HEK293T (cell line): ENCODE measurements at regions not wholly inside any gene's neighbourhood (a gene's known extent, or its start where the extent isn't known, plus 50 kb on each side); places are given as distances from the start of the nearest gene placed in this dataset.

Experiments
- CTCF ChIA-PET: fragments of 350-600 bp; formaldehyde crosslinking; extraction: SDS; loops from one replicate; lab custom pipeline; 2021; ENCODE audit warnings: antibody characterized with exemption, inconsistent platforms; lab: Yijun Ruan, JAX
- POLR2A ChIA-PET: fragments of 350-600 bp; formaldehyde crosslinking; extraction: SDS; loops from one replicate; lab custom pipeline; 2020; ENCODE audit warnings: antibody characterized with exemption, inconsistent platforms; lab: Yijun Ruan, JAX
- DNase-seq: peaks from one replicate; pipeline ENCODE4 v3.0.0; 2012; ENCODE audit warnings: mixed read lengths; ENCODE audit errors: extremely low spot score
- ARNT ChIP-seq: fragments of 450-650 bp; IDR thresholded peaks from 2 replicates; pipeline ENCODE4 v1.6.1; 2017; ENCODE audit warnings: mild to moderate bottlenecking
- BHLHE40 ChIP-seq: fragments of 450-650 bp; IDR thresholded peaks from 2 replicates; pipeline ENCODE4 v1.6.1; 2016; ENCODE audit warnings: mild to moderate bottlenecking, moderate library complexity, borderline replicate concordance
- CTBP1 ChIP-seq: fragments of 450-650 bp; IDR thresholded peaks from 2 replicates; pipeline ENCODE4 v1.6.1; 2016; ENCODE audit warnings: borderline replicate concordance
- ELF4 ChIP-seq: fragments of 450-650 bp; IDR thresholded peaks from 2 replicates; pipeline ENCODE4 v1.6.1; 2017; ENCODE audit warnings: antibody characterized with exemption
- FOXA1 ChIP-seq: fragments of 450-650 bp; IDR thresholded peaks from 2 replicates; pipeline ENCODE4 v1.6.1; 2016; ENCODE audit warnings: mild to moderate bottlenecking
- FOXK2 ChIP-seq: fragments of 450-650 bp; IDR thresholded peaks from 2 replicates; pipeline ENCODE4 v1.6.1; 2016; ENCODE audit warnings: mild to moderate bottlenecking
- FOXM1 ChIP-seq: fragments of 450-650 bp; IDR thresholded peaks from 2 replicates; pipeline ENCODE4 v1.6.1; 2017; ENCODE audit warnings: mild to moderate bottlenecking, borderline replicate concordance
- HDGF ChIP-seq: fragments of 450-650 bp; IDR thresholded peaks from 2 replicates; pipeline ENCODE4 v1.6.1; 2017; ENCODE audit warnings: antibody characterized with exemption, borderline replicate concordance
- L3MBTL2 ChIP-seq: fragments of 450-650 bp; conservative IDR thresholded peaks from 2 replicates; pipeline ENCODE4 v1.6.1; 2016; ENCODE audit warnings: mild to moderate bottlenecking
- LEF1 ChIP-seq: fragments of 450-650 bp; IDR thresholded peaks from 2 replicates; pipeline ENCODE4 v1.6.1; 2017; ENCODE audit warnings: mild to moderate bottlenecking, borderline replicate concordance
- NFRKB ChIP-seq: fragments of 450-650 bp; IDR thresholded peaks from 2 replicates; pipeline ENCODE4 v1.6.1; 2016; ENCODE audit warnings: mild to moderate bottlenecking, moderate library complexity
- SP1 ChIP-seq: fragments of 450-650 bp; IDR thresholded peaks from 2 replicates; pipeline ENCODE4 v1.6.1; 2017
- SUZ12 ChIP-seq: fragments of 450-650 bp; IDR thresholded peaks from 2 replicates; pipeline ENCODE4 v1.6.1; 2016; ENCODE audit warnings: mild to moderate bottlenecking
- TARDBP ChIP-seq: fragments of 450-650 bp; IDR thresholded peaks from 2 replicates; pipeline ENCODE4 v1.6.1; 2016
- ZNF384 ChIP-seq: fragments of 450-650 bp; IDR thresholded peaks from 2 replicates; pipeline ENCODE4 v1.6.1; 2016
- TF ChIP-seq, protein P1 (sequence below): fragments of 450-650 bp; IDR thresholded peaks from 2 replicates; pipeline ENCODE4 v1.6.1; 2016

DNA sequence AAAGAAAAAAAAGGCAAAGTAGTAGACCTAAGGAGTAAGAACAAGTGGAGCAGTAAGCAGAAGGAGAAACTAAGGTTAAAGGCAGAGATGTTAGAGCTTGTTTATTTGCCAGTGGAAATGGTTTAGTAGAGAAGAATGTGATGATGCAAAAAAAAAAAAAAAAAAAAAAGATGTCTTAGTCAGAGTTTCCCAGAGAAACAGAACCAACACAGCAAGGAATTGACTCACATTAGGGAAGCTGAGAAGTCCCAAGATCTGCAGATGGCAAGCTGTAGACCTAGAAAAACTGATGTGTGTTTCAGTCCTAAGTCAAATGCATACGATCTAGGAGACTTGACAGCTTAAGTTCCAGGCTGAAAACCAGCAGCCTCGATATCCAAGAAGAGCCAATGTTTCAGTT is 1548.8 kb upstream of the LRRTM1 start:
- no peak for DNase-seq
- POLR2A ChIA-PET = no interaction called here
- TF ChIP-seq TARDBP (no peak), ZNF384 (no peak), HDGF (no peak), CTBP1 (no peak), NFRKB (no peak), LEF1 (no peak), SP1 (no peak), ELF4 (no peak), BHLHE40 (no peak), FOXM1 (no peak), L3MBTL2 (no peak), ARNT (no peak)
- CTCF ChIA-PET = no interaction called here

DNA sequence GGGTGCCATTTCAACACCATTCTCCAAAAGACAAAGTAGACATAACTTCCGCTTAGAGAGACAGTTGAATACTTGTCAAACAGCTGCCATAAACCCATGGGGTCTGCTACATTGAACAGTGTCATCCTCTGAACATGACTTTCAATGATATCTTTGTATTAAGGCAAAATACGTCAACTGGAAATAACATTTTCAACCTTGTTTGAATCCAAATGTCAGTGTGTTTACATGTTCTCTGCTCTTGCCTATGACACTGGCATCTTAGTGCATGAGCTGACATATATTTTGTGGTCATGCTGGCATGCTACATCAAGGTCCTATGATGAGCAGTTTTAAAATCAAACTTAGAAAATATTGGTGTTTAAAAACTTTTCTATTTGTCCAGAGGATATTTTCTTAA is 1548.1 kb upstream of the LRRTM1 start:
- DNase-seq = no peak
- CTCF ChIA-PET = no interaction called here
- POLR2A ChIA-PET = no interaction called here
- TF ChIP-seq ELF4 (no peak), BHLHE40 (no peak), SP1 (no peak), LEF1 (no peak), ARNT (no peak), HDGF (no peak), FOXA1 (no peak), FOXK2 (no peak), SUZ12 (no peak), CTBP1 (no peak), L3MBTL2 (no peak), FOXM1 (no peak), TARDBP (no peak)
- TF ChIP-seq, protein P1, sequence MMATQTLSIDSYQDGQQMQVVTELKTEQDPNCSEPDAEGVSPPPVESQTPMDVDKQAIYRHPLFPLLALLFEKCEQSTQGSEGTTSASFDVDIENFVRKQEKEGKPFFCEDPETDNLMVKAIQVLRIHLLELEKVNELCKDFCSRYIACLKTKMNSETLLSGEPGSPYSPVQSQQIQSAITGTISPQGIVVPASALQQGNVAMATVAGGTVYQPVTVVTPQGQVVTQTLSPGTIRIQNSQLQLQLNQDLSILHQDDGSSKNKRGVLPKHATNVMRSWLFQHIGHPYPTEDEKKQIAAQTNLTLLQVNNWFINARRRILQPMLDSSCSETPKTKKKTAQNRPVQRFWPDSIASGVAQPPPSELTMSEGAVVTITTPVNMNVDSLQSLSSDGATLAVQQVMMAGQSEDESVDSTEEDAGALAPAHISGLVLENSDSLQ = no peak

DNA sequence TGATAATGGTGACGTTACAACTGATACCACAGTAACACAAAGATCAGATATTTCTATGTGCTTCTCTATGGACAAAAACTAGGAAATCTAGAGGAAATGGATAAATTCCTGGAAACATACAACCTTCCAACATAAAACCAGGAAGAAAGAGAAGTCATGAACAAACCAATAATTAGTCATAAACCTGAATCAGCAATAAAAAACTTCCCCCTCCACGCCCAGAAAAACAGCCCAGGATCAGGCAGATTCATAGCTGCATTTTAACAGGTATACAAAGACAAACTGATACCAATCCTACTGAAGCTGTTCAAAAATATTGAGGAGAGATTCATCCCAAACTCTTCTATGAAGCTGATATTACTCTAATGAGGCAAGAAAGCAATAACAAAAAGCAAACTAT is 1535.2 kb upstream of the LRRTM1 start:
- no peak for DNase-seq
- TF ChIP-seq SUZ12 (no peak), ZNF384 (no peak), FOXM1 (no peak), ELF4 (no peak), HDGF (no peak), L3MBTL2 (no peak), FOXK2 (no peak), SP1 (no peak), BHLHE40 (no peak), LEF1 (no peak), FOXA1 (no peak), NFRKB (no peak), ARNT (no peak)
- TF ChIP-seq, protein P1 = no peak
- ChIA-PET POLR2A (no interaction called here), CTCF (no interaction called here)

DNA sequence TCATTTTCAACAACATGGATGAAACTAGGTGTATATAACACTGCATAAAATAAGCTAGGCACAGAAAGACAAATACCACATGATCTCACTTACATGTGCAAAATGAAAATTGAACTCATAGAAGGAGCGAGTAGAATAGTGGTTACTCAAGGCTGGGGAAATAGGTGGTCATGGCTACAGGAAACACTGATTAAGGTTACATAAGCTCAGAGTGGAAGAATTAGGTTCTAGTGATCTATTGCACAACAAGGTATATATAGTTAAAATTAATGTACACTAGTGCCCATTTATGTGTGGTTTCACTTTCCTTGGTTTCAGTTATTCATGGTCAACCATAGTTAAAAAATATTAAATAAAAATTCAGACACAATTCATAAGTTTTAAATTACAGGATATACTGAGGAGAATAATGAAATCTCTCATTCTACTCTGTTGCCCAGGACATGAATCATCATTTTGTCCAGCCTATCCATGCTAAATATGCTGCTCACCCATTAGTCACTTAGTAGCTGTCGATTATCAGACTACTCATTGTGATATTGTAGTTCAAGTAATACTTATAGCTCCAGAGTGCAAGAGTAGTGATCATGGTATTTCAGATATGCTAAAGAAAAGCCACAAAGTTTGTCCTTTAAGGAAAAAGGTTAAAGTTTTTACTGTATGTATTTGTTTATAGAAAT is 1530.9 kb upstream of the LRRTM1 start:
- ChIA-PET POLR2A (no interaction called here), CTCF (no interaction called here)
- DNase-seq = no peak
- no peak for TF ChIP-seq FOXM1
- no peak for TF ChIP-seq FOXK2
- TF ChIP-seq BHLHE40 = no peak
- TF ChIP-seq HDGF = no peak
- TF ChIP-seq FOXA1 = no peak
- TF ChIP-seq CTBP1 = no peak
- no peak for TF ChIP-seq TARDBP
- no peak for TF ChIP-seq LEF1
- no peak for TF ChIP-seq ELF4
- TF ChIP-seq ARNT = no peak
- no peak for TF ChIP-seq SUZ12
- no peak for TF ChIP-seq ZNF384
- TF ChIP-seq SP1 = no peak
- TF ChIP-seq L3MBTL2 = no peak
- TF ChIP-seq, protein P1 = no peak
- TF ChIP-seq NFRKB = no peak

DNA sequence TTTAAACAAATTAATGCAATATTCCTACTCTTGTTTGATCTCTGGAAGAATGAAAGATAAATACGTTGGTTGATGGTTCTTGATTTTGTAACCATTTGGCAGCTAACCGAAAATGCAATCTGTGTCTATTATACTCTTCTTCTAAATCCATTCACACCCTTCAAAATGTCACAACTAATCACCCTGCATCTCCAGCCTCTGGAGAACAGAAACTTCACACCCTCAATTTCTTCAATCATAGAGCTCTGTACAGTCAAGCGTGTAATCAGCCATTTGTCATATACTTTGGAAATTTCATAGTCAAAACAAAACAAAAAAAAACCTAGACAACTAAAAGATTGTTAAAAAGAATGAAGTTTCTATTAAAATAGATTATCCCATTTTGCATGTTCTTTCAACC is 1482.3 kb upstream of the LRRTM1 start:
- DNase-seq = no peak
- ChIA-PET POLR2A (no interaction called here), CTCF (no interaction called here)
- TF ChIP-seq BHLHE40 = no peak
- TF ChIP-seq TARDBP = no peak
- TF ChIP-seq, protein P1 = no peak
